AG04449 (cell line): ENCODE measurements at regions not wholly inside any gene's neighbourhood (a gene's known extent, or its start where the extent isn't known, plus 50 kb on each side); places are given as distances from the start of the nearest gene placed in this dataset.

ENCODE experiments used
- CTCF ChIA-PET: fragments of 350-600 bp; formaldehyde crosslinking; extraction: SDS; loops from one replicate; lab custom pipeline; 2021; ENCODE audit warnings: antibody characterized with exemption; lab: Yijun Ruan, JAX
- POLR2A ChIA-PET: fragments of 400-600, 350-600 bp; formaldehyde crosslinking; extraction: SDS; loops from one replicate; lab custom pipeline; 2020; ENCODE audit warnings: antibody characterized with exemption, inconsistent platforms; lab: Yijun Ruan, JAX
- DNase-seq: peaks from one replicate; pipeline ENCODE4 v3.0.0-alpha.2; 2010; ENCODE audit warnings: low read depth, low spot score
- H3K4me3 ChIP-seq: 2 replicates; pipeline ENCODE4 v1.5.1; 2011; ENCODE audit warnings: low read depth, mild to moderate bottlenecking, control low read depth, low read length
- TF ChIP-seq, protein P1 (sequence below): IDR thresholded peaks from one replicate; pipeline ENCODE4 v1.5.1; 2011; ENCODE audit warnings: mild to moderate bottlenecking, moderate library complexity, low read length, control low read depth, inconsistent platforms; ENCODE audit not compliant: insufficient read depth; ENCODE audit errors: missing control alignments

- CTCF ChIA-PET, result no interaction called here
- TF ChIP-seq, protein P1, sequence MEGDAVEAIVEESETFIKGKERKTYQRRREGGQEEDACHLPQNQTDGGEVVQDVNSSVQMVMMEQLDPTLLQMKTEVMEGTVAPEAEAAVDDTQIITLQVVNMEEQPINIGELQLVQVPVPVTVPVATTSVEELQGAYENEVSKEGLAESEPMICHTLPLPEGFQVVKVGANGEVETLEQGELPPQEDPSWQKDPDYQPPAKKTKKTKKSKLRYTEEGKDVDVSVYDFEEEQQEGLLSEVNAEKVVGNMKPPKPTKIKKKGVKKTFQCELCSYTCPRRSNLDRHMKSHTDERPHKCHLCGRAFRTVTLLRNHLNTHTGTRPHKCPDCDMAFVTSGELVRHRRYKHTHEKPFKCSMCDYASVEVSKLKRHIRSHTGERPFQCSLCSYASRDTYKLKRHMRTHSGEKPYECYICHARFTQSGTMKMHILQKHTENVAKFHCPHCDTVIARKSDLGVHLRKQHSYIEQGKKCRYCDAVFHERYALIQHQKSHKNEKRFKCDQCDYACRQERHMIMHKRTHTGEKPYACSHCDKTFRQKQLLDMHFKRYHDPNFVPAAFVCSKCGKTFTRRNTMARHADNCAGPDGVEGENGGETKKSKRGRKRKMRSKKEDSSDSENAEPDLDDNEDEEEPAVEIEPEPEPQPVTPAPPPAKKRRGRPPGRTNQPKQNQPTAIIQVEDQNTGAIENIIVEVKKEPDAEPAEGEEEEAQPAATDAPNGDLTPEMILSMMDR, result no peak
- POLR2A ChIA-PET, result no interaction called here
- no peak for DNase-seq
- no peak overlapping the region for H3K4me3 ChIP-seq
Observed at GRCh38 chr7:113562242-113562641, 356.6 kb downstream of the PPP1R3A start.

GRCh38 chr7:113561446-113561845, 357.4 kb downstream of the PPP1R3A start:
- CTCF ChIA-PET, result no interaction called here
- DNase-seq, result no peak
- TF ChIP-seq, protein P1, result no peak
- POLR2A ChIA-PET, result no interaction called here
- H3K4me3 ChIP-seq, result no peak overlapping the region

DNA sequence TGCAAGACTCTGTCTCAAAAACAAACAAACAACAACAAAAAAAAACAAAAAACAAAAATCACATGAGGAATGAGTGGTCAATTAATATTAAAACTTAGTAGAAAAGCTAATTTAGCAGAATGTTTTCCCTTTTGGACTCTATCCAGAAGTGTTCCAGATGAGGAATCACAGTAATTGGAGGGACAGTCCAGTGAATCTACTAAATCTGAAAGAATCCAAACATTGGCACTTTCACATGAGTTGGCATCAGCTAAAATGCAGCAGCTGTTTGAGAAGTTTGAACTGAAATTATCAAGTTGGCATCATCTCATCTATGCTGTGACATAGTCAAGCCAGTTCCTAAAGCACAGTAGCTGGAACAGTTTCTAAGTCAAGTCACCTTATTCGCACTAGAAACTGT, 367.8 kb downstream of the PPP1R3A start:
- no peak for DNase-seq
- H3K4me3 ChIP-seq, result no peak overlapping the region
- CTCF ChIA-PET, result no interaction called here
- POLR2A ChIA-PET, result no interaction called here
- TF ChIP-seq, protein P1, result no peak

- H3K4me3 ChIP-seq, result no peak overlapping the region
- POLR2A ChIA-PET, result no interaction called here
- TF ChIP-seq, protein P1, result no peak
- DNase-seq, result no peak
- CTCF ChIA-PET, result no interaction called here
Observed at GRCh38 chr7:113548561-113548960, 370.2 kb downstream of the PPP1R3A start.

DNA sequence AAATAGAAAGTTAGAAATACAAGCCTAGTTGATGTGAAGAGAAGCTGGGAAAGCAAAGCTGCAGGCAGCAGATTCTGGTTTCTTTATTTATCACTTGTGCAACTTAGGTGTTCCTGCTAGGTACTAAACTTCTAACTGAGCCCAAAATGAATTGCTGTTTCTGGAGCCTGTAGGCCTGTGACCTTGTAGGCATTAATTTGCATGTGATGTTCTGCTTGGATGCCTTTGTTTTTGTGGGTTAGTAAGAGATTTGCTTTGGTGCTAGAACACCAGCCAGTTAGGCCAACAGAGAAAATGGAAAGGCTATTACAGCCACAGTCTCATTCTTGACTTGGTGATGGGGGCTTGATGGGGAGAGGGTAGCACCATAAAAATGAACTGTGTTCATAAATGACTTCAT, 370.7 kb downstream of the PPP1R3A start:
- POLR2A ChIA-PET, result no interaction called here
- no peak for DNase-seq

DNA sequence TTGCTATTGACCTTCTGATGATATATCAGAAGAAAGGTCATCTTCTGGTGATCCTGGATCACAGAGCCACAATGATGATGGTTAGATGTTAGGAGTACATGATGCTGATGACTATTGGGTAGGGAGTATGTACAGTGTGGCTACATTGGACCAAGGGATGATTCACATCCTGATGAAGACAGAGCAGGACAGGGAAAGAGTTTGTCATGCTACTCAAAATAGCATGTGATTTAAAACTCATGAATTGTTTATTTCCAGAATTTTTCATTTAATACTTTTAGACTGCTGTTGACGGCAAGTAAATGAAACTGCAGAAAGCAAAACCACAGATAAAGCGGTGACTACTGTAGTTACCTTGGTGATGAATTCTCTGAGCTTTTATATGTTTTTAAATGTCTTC, 397.3 kb downstream of the PPP1R3A start:
- TF ChIP-seq, protein P1, result no peak

More for the DNA sequence above, 370.7 kb downstream of the PPP1R3A start:
- TF ChIP-seq, protein P1, result no peak
- H3K4me3 ChIP-seq, result no peak overlapping the region
- CTCF ChIA-PET, result no interaction called here

More for the DNA sequence above, 397.3 kb downstream of the PPP1R3A start:
- ChIA-PET POLR2A (no interaction called here), CTCF (no interaction called here)
- DNase-seq, result no peak
- H3K4me3 ChIP-seq, result no peak overlapping the region
